HuH-7.5 (cell line): ENCODE measurements at regions not wholly inside any gene's neighbourhood (a gene's known extent, or its start where the extent isn't known, plus 50 kb on each side); places are given as distances from the start of the nearest gene placed in this dataset.

ENCODE experiments used
- DNase-seq: peaks from one replicate; pipeline ENCODE4 v3.0.0; 2011; ENCODE audit warnings: low spot score

DNA sequence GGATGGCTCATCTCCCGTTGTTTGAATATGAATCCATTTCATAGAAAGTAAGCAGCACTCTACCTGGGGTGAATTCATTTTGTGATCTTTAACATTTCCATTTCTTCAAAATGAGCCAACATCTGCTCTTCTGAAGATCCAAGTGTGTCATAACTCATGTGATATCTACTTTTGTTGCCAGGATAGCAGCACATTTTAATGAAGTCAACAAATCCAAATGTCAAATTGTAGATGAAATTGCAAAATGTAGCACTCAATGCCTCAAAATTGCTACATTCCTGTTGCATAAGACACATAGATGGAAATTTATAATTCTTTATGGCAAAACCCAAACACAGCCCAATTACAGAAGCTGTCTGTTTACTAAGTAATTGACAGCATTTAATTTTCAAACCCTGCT, 360.7 kb downstream of the TMX3 start:
- DNase-seq: no peak

DNA sequence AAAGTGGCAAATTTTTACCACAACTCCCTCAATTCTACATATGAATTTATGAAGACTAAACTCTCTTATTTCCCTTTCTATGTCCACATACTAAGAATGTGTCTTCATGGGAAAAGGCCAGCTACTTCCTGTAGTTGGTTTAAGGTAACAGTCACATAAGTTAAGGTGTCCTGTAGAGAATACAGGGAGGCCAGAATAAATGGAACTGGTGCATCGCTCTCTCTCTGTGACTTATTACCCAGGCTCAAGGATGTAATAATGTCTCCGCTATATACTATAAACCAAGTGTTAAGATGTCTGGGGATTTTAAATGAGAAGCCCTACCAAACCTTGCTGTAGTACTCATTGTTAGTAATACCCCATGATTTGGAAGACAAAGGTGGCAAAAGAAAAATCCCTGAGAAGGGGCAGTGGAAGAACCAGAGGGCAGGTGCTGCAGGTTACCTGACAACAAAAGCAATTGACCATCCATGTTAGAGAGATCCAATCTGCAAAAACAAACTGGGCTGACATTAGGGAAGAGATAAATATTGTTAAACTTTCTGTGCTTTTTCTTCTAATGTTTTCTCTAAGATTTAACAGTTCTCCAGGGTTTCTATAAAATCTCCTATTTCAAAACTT, 372.8 kb downstream of the TMX3 start:
- no peak for DNase-seq

DNA sequence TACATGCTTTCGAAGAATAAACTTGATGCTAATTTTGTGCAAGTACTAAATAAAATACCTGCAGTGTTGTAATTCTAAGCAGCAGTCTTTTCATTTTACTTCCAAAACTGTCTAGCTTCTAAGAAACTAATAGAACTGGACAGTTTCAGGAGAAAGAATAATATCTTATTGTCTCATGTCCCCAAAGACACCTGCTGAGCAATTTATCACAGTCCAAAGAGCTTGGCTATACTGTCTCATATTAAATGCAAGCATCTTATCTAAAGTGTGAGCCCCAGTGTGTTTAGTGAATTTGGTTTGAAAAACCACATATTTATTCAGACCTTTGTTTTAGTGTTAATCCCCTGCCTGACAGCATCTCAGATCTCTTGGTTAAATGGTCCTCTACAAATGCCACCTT, 374.3 kb downstream of the TMX3 start:
- DNase-seq: no peak

- DNase-seq: no peak
Measured at GRCh38 chr18:68330658-68331057, 384.2 kb downstream of the TMX3 start.

DNA sequence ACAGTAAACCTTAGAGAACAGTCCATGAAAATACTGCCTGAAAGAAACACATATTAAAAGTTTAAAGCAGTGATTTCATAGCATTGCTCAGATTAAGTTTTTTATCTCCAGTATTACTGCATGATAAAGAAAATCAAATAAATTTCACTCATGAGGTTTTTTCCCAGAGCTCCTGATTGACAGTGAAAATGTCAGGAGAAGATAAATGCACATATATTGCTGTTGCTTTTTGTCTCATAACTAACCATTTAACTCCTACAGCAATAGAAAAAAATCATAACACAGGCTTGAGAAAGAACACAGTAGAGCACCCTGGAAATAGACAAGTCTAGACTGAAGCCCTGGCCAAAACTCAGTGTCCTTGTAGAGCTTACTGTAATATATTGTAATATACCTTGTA, 391.0 kb downstream of the TMX3 start:
- DNase-seq: no peak

GRCh38 chr18:68316636-68317035, 398.3 kb downstream of the TMX3 start:
- DNase-seq: no peak

- no peak for DNase-seq
Measured at GRCh38 chr18:68314403-68314802, 400.5 kb downstream of the TMX3 start.

GRCh38 chr18:68301441-68301840, 413.5 kb downstream of the TMX3 start:
- DNase-seq: no peak

DNA sequence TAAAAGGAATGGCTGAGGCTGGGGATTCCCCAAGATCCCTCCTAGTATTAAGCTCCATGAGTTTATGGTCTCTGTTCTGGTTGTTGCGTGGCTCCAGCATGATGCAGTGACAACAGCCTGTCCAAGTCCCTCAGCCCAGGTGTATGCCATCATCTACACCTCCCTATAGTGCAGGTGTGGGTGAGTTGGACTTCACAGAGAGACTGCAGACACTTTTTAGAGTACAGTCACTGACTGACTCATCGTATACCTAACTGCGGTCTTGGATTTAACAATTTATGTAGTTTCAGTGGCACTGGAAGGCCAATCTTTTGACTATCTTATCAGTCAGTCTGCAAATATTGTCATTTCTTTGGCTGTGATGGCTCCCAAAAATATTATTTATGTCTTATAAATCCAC, 415.0 kb downstream of the TMX3 start:
- no peak for DNase-seq

DNA sequence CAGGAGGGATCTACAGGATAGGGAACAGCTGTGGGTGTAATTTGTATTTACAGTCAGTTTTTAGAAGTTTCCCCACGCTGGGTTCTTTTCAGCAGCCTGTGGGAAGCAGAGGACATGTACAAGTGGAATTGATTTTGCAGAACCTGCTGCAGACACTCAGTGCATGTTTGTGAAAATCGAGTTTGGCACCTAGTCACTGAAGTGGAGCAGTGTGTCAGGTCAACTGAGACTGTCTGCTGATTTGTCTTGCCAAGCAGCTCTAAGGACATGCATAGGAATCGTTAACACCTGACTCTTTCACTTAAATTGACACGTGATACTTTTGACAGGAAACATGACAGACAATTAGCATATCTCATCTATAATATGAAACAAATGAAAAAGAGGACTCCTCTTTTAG, 416.6 kb downstream of the TMX3 start:
- no peak for DNase-seq

DNA sequence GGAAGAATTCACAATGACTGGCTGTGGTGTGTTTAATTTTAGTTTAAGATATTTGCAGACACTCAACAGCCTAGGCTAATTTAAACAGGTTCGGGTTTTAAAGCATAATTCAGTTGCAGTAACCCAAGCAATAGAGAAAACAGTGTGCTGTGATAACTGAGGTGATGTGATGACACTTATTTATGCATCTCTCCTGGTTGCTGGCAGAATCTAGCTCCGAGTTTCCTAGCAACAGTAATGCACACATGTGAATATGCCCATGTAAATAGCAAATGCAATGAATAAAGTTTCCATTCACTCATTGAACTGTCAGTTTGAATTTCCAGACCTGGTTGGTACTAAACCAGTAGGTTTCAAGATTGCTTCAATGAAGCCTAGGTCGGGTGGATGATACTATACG, 426.5 kb downstream of the TMX3 start:
- no peak for DNase-seq

- no peak for DNase-seq
Measured at GRCh38 chr18:68284236-68284780, 430.6 kb downstream of the TMX3 start.

DNA sequence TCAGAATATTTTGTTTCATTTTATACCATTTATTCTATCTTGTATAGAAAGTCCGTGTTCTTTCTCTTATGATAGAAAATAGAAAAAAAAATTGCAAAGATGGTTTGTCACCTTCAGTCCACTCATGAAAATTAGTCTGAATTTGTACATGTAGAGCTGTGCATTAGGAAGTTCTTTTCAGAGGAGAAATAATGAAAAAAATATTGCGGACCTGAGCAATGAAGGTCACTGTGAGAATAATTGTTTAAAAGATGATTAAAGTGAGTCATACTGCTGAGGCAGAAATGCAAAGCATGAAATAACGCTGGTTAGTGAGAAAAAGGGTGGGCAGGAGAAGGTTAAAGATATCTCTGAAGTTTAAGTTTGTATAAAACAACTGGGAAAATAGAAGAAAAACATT, 431.1 kb downstream of the TMX3 start:
- DNase-seq: no peak

GRCh38 chr18:68282232-68282631, 432.7 kb downstream of the TMX3 start:
- DNase-seq: no peak

DNA sequence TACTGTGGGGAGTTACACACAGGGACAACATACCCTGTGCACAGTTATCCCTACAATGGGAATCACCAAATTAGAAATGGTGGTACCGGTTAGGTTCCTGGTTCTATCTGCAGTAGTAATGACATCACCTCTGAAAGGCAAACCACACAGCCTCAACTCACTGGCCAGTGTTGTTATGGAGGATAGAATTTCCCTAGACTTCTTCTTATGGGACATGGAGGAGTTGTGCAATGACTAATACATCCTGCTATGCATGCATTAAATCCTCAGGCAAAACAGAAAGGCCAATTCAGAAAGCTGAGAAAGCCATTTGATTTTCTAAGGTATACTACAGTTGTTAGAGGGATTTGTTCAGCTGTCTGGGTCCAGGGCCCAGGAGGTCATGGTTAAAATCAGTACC, 439.3 kb downstream of the TMX3 start:
- no peak for DNase-seq

- DNase-seq: no peak
Measured at GRCh38 chr18:68270017-68270416, 444.9 kb downstream of the TMX3 start.

DNA sequence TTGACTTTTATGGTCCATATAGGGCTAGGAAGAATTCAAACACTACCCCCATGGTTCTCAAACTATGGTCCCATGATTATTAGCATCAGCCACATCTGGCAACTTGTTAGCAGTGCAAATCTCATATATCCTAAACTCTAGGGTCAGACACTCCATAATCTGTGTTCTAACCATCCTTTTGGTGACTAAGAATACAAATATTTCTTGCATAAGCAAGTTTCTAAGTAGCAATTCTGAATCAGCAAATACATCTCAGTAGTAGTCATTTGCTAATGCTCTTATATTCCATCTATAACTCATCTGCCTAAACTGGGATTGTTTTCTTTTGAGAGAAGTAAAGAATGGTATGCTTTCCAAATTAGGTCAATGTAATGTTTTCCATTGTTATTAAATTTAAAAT, 447.3 kb downstream of the TMX3 start:
- DNase-seq: no peak

- no peak for DNase-seq
Measured at GRCh38 chr18:68263481-68263880, 451.4 kb downstream of the TMX3 start.

DNA sequence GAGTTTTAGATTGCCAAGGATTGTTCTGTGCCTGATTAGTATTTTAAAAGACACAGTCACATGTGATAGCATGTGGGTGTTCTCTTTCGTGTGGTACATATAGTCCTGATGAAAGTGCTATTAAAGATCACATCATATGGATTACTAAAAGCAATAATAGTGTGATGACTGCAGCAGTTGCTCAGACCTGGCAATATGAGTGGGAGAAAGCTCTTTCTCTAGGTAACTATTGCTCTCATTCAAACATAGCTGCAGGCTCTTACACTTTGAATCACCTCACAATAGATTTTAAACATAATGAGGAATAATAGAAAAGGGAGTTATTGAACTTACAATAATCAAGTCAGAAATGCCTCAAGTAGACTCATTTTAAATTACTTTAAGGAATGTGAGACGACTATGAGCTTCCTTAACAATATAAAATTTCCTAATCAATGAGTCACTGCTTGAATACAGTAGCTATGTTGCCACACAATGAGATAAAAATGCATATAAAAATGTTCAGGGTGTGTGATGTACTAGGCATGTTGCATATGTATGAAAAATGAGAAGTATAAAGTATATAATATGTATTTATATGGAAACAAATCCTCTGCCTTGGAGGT, 452.1 kb downstream of the TMX3 start:
- no peak for DNase-seq

- no peak for DNase-seq
Measured at GRCh38 chr18:68256418-68257067, 458.4 kb downstream of the TMX3 start.

GRCh38 chr18:68244786-68245185, 470.1 kb downstream of the TMX3 start:
- DNase-seq: no peak

DNA sequence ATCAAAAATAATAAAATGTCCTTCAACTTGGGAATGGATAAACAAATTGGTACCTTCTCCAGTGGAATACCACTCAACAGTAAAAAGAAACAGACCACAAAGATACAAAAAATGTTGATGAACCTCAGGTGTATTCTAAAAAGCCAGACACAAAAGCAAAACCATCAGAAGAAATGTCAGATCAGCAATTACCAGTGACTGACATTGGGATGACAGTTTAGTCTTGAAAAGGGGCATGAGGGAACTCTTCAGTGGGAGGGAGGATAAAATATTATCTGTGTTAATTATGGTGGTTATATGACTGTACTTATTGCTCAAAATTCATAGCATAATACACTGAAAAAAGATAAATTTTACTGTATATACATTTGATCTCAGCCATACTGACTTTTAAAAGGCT, 473.0 kb downstream of the TMX3 start:
- no peak for DNase-seq

GRCh38 chr18:68234676-68235075, 480.2 kb downstream of the TMX3 start:
- no peak for DNase-seq

DNA sequence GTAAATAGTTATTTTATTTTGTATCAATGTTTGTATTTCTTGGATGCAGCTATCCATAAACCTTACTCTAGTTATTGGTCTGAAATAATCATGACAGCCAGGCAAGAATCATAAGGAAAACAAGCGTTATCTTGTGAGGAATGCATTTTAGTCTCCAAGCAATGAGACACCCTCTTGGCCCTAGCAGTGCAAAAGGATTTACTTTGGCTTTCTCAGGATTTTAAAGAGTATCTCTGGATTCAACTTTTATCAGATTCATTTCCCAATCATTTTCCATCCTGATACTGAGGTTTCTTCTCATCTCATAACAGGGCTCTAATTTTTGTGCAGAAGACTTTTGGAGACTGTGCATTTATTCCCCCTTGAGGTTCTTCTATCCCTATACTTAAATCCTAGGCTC, 480.8 kb downstream of the TMX3 start:
- no peak for DNase-seq
